Panc1 (cell line): ENCODE measurements at regions not wholly inside any gene's neighbourhood (a gene's known extent, or its start where the extent isn't known, plus 50 kb on each side); places are given as distances from the start of the nearest gene placed in this dataset.

Experiments used
- POLR2AphosphoS5 ChIP-seq: IDR thresholded peaks from 2 replicates; pipeline ENCODE4 v1.6.1; 2012; ENCODE audit warnings: mild to moderate bottlenecking, low read depth, low read length, moderate library complexity
- REST ChIP-seq, 2 experiments: IDR thresholded peaks; 2 replicates each; pipeline ENCODE4 v1.6.1; 2011 to 2012; ENCODE audit warnings: low read depth in 2 of 2, control low read depth in 1 of 2, low read length in 1 of 2, mild to moderate bottlenecking in 1 of 2, moderate library complexity in 1 of 2; ENCODE audit not compliant: insufficient read depth in 1 of 2
- TCF7L2 ChIP-seq: IDR thresholded peaks from 2 replicates; pipeline ENCODE4 v1.6.1; 2011; ENCODE audit warnings: mild to moderate bottlenecking, low read depth, low read length, inconsistent platforms
- TF ChIP-seq, protein P1 (sequence below): fragments of 450-650 bp; IDR thresholded peaks from 2 replicates; pipeline ENCODE4 v1.5.1; 2017; ENCODE audit warnings: mild to moderate bottlenecking

- TF ChIP-seq, protein P1, sequence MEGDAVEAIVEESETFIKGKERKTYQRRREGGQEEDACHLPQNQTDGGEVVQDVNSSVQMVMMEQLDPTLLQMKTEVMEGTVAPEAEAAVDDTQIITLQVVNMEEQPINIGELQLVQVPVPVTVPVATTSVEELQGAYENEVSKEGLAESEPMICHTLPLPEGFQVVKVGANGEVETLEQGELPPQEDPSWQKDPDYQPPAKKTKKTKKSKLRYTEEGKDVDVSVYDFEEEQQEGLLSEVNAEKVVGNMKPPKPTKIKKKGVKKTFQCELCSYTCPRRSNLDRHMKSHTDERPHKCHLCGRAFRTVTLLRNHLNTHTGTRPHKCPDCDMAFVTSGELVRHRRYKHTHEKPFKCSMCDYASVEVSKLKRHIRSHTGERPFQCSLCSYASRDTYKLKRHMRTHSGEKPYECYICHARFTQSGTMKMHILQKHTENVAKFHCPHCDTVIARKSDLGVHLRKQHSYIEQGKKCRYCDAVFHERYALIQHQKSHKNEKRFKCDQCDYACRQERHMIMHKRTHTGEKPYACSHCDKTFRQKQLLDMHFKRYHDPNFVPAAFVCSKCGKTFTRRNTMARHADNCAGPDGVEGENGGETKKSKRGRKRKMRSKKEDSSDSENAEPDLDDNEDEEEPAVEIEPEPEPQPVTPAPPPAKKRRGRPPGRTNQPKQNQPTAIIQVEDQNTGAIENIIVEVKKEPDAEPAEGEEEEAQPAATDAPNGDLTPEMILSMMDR, result no peak
- TF ChIP-seq POLR2AphosphoS5 (no peak), REST (IDR thresholded peaks at IDR 0.05; ENCODE audit: insufficient read depth in 1 of 2, low read depth in 2 of 2, low read length in 1 of 2) (no peak), TCF7L2 (no peak)
Measured at GRCh38 chr5:71932655-71933338, 174.5 kb upstream of the MAP1B start.
